DOHH2 (cell line): ENCODE measurements at regions not wholly inside any gene's neighbourhood (a gene's known extent, or its start where the extent isn't known, plus 50 kb on each side); places are given as distances from the start of the nearest gene placed in this dataset.

ENCODE experiments used
- H3F3A ChIP-seq: fragments of 200-600 bp; sonication (generic), shearing (Covaris generic); 2 replicates; pipeline ENCODE4 v1.6.0; 2016; ENCODE audit warnings: antibody characterized with exemption, mild to moderate bottlenecking; ENCODE audit not compliant: control insufficient read depth, insufficient read depth
- H3K27ac ChIP-seq: fragments of 200-600 bp; sonication (generic); 2 replicates; pipeline ENCODE4 v1.5.1; 2014; ENCODE audit warnings: low read depth, mild to moderate bottlenecking, low read length, moderate library complexity
- H3K27me3 ChIP-seq: fragments of 200-600 bp; sonication (generic); 2 replicates; pipeline ENCODE4 v1.6.1; 2014; ENCODE audit warnings: mild to moderate bottlenecking, low read length, mixed read lengths; ENCODE audit not compliant: control insufficient read depth
- H3K36me3 ChIP-seq: fragments of 200-600 bp; sonication (generic); 2 replicates; pipeline ENCODE4 v1.6.1; 2014; ENCODE audit warnings: mild to moderate bottlenecking, low read length, moderate library complexity, mixed read lengths; ENCODE audit not compliant: control insufficient read depth
- H3K4me1 ChIP-seq: fragments of 200-600 bp; sonication (generic); 2 replicates; pipeline ENCODE4 v1.6.1; 2014; ENCODE audit warnings: mild to moderate bottlenecking, low read length, mixed read lengths; ENCODE audit not compliant: control insufficient read depth
- H3K4me2 ChIP-seq: fragments of 200-600 bp; sonication (generic); 2 replicates; pipeline ENCODE4 v1.6.0; 2014; ENCODE audit warnings: mild to moderate bottlenecking, low read length, moderate library complexity
- H3K4me3 ChIP-seq: fragments of 200-600 bp; sonication (generic); 2 replicates; pipeline ENCODE4 v1.5.1; 2014; ENCODE audit warnings: mild to moderate bottlenecking, low read length, mixed read lengths
- H3K79me2 ChIP-seq: fragments of 200-600 bp; sonication (generic); 2 replicates; pipeline ENCODE4 v1.6.1; 2014; ENCODE audit warnings: mild to moderate bottlenecking, low read length, mixed read lengths; ENCODE audit not compliant: control insufficient read depth
- H3K9me2 ChIP-seq: fragments of 200-600 bp; sonication (generic); replicated peaks from 2 replicates; pipeline ENCODE4 v1.6.1; 2014; ENCODE audit warnings: mild to moderate bottlenecking, low read length, mixed read lengths; ENCODE audit not compliant: control insufficient read depth
- H3K9me3 ChIP-seq: fragments of 200-600 bp; sonication (generic); 2 replicates; pipeline ENCODE4 v1.6.1; 2014; ENCODE audit warnings: antibody characterized with exemption, low read length, mixed read lengths; ENCODE audit not compliant: control insufficient read depth, insufficient read depth
- H4K20me1 ChIP-seq: fragments of 200-600 bp; sonication (generic); 2 replicates; pipeline ENCODE4 v1.6.0; 2014; ENCODE audit warnings: low read depth, mild to moderate bottlenecking, antibody characterized with exemption, low read length, moderate library complexity; ENCODE audit not compliant: control insufficient read depth, insufficient read depth
- EZH2phosphoT487 ChIP-seq: fragments of 200-600 bp; sonication (generic); IDR thresholded peaks from 2 replicates; pipeline ENCODE4 v1.6.1; 2017; ENCODE audit warnings: borderline replicate concordance, mild to moderate bottlenecking, antibody characterized with exemption, low read length, moderate library complexity, mixed read lengths
- TF ChIP-seq, protein P1 (sequence below): fragments of 200-600 bp; sonication (generic); IDR thresholded peaks from one replicate; pipeline ENCODE4 v1.5.1; 2014; ENCODE audit warnings: antibody characterized with exemption, mild to moderate bottlenecking, low read depth, low read length; ENCODE audit not compliant: poor library complexity, severe bottlenecking

DNA sequence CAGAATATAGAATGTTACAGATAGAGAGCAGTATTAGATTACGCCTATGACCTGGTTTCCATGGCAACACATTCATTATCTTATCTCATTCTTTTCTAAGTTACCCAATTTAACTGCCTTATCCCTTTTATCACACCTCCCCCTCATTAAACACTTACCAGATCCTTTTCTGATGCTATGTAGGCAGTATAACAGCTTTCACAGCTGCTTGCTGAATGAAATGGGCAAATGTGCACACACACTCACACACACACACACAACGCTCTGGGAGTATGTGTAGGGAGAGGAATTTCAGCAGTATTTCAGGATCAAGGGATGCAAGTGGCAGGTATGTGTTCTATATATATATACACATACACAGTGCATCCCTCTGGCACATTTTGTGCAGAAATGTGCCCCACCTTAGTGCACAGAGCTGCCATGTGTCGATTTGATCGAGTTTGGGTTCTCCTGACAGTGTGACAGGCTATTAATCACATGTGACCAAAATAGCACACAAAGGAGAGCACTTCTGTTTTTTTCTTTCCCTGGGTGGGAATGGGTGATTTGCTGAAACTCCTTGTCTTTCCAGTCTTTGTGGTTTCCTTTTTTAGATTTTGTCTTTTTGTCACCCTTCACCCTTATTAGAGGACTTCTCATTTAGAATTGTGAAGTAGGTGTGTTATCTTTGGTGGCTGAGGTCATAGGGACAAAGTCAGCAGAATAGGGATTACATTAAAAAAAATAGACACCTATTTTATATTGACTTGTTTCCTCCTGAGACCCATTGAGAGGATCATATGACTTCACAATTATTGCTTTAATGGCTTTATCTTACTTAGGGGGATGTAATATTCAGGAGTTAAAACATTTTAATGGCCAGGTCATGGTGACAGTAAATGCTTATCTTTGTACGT, 553.7 kb downstream of the PDCD6IP start:
- Histone ChIP-seq H3K9me2 (no peaks in the 10 kb centered on the region), H3K4me2 (no peak overlapping the region)

DNA sequence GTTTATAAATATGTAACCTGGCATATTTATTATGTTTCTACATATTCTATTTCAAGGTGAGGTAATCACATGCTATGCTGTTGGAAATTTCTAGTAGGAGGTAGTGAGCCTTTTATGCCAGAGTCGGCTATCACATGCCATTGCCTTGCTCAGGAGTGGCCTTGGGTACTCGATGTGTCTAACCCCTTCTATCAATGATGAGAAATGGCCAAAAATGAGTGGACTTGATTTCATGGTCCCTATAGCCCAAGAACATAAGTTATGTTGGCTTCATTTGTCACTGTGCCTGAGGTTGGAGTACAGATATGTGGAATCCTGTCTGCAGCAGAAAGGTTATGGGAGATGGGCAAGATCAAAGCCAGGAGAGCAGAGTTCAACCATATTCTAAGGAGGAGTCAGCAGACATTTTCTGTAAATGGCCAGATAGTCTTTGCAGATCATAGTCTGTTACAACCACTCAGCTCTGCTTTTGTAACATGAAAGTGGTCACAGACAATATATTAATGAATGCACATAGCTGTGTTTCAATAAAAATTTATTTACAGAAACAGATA, 554.4 kb downstream of the PDCD6IP start:
- no peak for TF ChIP-seq EZH2phosphoT487
- TF ChIP-seq, protein P1, sequence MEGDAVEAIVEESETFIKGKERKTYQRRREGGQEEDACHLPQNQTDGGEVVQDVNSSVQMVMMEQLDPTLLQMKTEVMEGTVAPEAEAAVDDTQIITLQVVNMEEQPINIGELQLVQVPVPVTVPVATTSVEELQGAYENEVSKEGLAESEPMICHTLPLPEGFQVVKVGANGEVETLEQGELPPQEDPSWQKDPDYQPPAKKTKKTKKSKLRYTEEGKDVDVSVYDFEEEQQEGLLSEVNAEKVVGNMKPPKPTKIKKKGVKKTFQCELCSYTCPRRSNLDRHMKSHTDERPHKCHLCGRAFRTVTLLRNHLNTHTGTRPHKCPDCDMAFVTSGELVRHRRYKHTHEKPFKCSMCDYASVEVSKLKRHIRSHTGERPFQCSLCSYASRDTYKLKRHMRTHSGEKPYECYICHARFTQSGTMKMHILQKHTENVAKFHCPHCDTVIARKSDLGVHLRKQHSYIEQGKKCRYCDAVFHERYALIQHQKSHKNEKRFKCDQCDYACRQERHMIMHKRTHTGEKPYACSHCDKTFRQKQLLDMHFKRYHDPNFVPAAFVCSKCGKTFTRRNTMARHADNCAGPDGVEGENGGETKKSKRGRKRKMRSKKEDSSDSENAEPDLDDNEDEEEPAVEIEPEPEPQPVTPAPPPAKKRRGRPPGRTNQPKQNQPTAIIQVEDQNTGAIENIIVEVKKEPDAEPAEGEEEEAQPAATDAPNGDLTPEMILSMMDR = no peak

More for the DNA sequence above, 553.7 kb downstream of the PDCD6IP start:
- Histone ChIP-seq H3K27ac (no peak overlapping the region), H3K9me3 (no peaks in the 10 kb centered on the region), H4K20me1 (no peaks in the 10 kb centered on the region), H3K4me1 (peaks cover 11% of the 10 kb centered on the region), H3K27me3 (no peaks in the 10 kb centered on the region), H3K36me3 (no peaks in the 10 kb centered on the region), H3K4me3 (no peak overlapping the region), H3K79me2 (no peaks in the 10 kb centered on the region), H3F3A (no peaks in the 10 kb centered on the region)
- TF ChIP-seq EZH2phosphoT487 = no peak
- TF ChIP-seq, protein P1 = no peak

DNA sequence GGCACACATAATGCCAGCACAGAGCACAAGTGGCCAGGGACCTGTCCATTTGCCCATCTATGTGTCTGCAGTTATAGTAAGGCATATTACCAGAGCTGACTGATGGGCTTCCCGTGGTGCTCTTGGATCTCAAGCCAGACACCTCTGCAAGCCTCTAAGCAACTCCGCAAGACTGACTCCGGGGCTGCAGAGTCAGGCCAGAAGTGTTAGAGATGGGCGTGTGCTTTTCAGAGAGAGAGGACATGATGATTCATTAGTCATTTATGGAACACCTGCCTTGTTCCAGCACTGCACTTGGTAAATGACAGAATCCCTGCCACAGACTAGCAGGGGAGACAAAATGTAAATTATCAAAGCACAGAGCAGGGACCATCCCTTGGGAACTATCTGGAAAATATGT, 559.0 kb downstream of the PDCD6IP start:
- Histone ChIP-seq H3K4me1 (peaks cover under 1% of the 10 kb centered on the region; the same call in 1 of the 2 replicates), H4K20me1 (no peaks in the 10 kb centered on the region), H3K4me2 (no peak overlapping the region), H3K79me2 (no peaks in the 10 kb centered on the region), H3K27ac (no peak overlapping the region), H3K27me3 (no peaks in the 10 kb centered on the region), H3F3A (no peaks in the 10 kb centered on the region), H3K9me2 (no peaks in the 10 kb centered on the region), H3K36me3 (no peaks in the 10 kb centered on the region), H3K9me3 (no peaks in the 10 kb centered on the region), H3K4me3 (no peak overlapping the region)
- TF ChIP-seq EZH2phosphoT487 = no peak

More for the DNA sequence above, 554.4 kb downstream of the PDCD6IP start:
- no peak overlapping the region for H3K4me2 ChIP-seq
- H3K4me1 ChIP-seq = peaks cover 11% of the 10 kb centered on the region
- no peaks in the 10 kb centered on the region for H3K9me2 ChIP-seq
- no peaks in the 10 kb centered on the region for H3F3A ChIP-seq
- H3K36me3 ChIP-seq = no peaks in the 10 kb centered on the region
- no peaks in the 10 kb centered on the region for H4K20me1 ChIP-seq
- H3K27ac ChIP-seq = no peak overlapping the region
- H3K79me2 ChIP-seq = no peaks in the 10 kb centered on the region
- H3K27me3 ChIP-seq = no peaks in the 10 kb centered on the region
- no peak overlapping the region for H3K4me3 ChIP-seq
- H3K9me3 ChIP-seq = no peaks in the 10 kb centered on the region

DNA sequence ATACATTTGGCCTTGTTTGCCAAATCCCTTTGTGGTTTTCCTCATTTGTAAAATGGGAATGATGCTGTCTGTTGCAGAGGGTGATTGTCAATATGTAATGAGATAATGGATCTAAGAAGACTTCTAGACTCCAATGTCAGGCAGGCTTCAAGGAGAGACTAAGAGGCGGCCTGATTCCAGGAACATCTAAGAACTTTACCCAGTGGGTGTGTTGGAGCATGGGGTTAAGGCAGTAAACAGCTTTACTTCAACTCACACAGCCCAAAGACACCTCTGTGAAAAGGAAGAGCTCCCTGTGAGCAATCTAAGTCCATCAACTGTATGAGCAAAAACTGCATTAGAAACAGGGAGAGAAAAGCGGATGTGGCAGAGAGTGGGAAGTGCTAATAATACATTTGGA, 560.6 kb downstream of the PDCD6IP start:
- Histone ChIP-seq H3K27me3 (no peaks in the 10 kb centered on the region), H3K4me1 (peaks cover under 1% of the 10 kb centered on the region; the same call in 1 of the 2 replicates), H3K4me2 (no peak overlapping the region), H3K9me2 (no peaks in the 10 kb centered on the region), H3K4me3 (no peak overlapping the region), H3K27ac (no peak overlapping the region), H3K9me3 (no peaks in the 10 kb centered on the region), H4K20me1 (no peaks in the 10 kb centered on the region), H3K79me2 (no peaks in the 10 kb centered on the region), H3K36me3 (no peaks in the 10 kb centered on the region), H3F3A (no peaks in the 10 kb centered on the region)
- TF ChIP-seq, protein P1 = no peak
- TF ChIP-seq EZH2phosphoT487 = no peak
